Kasumi-1 (cell line): ENCODE measurements at regions not wholly inside any gene's neighbourhood (a gene's known extent, or its start where the extent isn't known, plus 50 kb on each side); places are given as distances from the start of the nearest gene placed in this dataset.

Experiments used
- DNase-seq, 2 experiments: peaks; one replicate each; lab custom pipeline; 2025; lab: John Stamatoyannopoulos, UW

GRCh38 chr14:85421186-85421877, 108.6 kb upstream of the FLRT2 start:
- DNase-seq: peak; percentile 65 to 80

DNA sequence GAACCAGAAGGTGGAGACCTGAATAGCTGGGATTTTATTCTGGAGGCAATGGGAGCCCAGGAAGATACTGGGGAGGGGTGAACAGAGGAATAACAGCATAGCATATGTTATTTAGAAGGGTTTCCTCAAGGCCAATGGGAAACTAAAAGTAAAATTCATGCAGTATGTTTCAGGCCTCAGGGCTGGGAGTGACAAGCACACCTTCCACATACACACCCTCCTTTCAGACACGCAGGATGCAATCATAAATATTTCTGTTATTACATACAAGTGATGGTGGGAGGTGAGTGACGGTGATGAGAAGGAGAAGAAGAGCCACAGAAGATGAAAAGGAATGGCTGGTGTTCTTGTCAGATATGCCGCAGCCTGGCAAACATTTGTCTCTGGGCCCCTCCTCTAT, 106.1 kb upstream of the FLRT2 start:
- no peak for DNase-seq

DNA sequence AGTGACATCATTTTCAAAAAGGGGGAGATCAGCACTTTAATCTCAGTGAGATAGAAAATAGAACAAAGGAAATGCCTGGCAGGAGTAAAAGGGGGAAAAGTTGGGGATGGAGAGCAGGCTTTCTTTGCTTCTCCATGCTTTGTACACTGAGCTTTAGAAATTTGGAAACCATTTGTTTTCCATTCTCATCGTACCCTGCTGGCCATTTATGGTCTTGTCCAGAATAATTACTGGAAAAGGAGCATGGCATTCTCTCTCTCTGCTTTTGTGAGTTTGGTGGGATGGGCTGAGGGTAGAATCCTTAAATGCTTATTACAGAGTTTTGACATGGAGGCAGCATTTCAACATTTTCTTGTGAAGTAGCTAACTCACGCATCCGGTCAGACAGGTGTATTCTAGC, 104.4 kb upstream of the FLRT2 start:
- no peak for DNase-seq

DNA sequence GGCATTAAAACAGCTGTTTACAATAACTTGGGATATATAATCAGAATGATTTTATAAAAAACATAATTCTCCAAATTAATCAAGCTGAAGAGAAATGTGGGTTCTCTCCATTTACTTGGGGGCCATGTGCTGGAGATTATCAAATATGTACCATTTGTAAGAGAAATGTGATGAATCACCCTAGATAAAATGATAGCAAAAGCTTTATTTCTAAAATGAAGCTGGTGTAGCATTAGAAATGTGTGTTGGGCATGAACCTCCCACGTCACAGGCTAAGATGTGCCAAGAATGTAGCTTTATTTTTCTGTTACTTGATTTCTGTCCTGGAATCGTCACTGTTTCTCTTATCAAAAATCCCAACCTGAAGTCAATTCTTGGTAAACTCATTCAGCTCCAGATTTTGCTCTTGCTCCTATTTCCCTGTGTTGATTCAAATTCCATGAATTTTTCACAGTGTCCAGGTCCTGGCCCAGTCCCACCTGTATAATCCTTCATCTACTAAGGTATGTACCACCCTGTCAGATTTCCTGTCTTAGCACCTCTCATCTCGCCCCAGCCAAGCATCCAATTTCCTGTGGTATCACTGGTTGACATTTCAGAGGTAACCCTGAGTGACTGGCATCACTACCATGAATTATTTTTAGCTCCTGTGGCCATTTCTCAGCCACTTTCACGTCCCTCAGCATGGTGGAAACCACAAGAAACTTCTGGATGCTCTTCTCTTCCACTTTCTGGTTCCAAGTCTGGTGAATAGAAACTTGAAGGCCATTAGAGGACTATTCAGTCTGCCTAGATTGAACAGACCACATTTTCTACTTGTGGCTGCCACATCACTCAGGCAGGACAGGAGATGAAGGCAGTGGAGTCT, 103.6 kb upstream of the FLRT2 start:
- DNase-seq: no peak

GRCh38 chr14:85428926-85429325, 101.0 kb upstream of the FLRT2 start:
- DNase-seq: no peak

DNA sequence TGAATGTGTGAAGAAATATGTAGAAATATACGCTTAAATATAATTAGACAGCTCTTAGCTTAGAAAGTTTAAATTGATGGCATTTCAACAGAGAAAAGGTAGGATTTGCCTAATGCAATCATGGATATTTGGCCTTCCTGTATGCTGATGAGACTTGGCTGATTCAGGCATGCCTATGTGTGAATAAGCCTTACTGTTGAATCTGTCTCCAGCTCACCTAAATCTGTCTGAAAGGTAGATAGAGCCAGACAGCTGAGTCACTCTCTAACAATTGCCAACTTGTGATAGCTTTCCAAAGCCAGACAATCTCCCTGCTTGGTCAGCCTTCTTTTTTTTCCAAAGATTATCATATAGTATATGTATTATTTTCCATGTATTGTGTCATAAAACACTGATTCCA, 92.8 kb upstream of the FLRT2 start:
- DNase-seq: no peak

- DNase-seq: no peak
These were observed 91.9 kb upstream of the FLRT2 start for GRCh38 chr14:85438001-85438400.

- no peak for DNase-seq
These were observed 91.4 kb upstream of the FLRT2 start for GRCh38 chr14:85438481-85438942.

- no peak for DNase-seq
These were observed 90.1 kb upstream of the FLRT2 start for GRCh38 chr14:85439696-85440328.

- no peak for DNase-seq
These were observed 87.9 kb upstream of the FLRT2 start for GRCh38 chr14:85441909-85442643.

- DNase-seq: peak in 1 of 2 experiments; percentile 18
These were observed 86.9 kb upstream of the FLRT2 start for GRCh38 chr14:85442996-85443395.

DNA sequence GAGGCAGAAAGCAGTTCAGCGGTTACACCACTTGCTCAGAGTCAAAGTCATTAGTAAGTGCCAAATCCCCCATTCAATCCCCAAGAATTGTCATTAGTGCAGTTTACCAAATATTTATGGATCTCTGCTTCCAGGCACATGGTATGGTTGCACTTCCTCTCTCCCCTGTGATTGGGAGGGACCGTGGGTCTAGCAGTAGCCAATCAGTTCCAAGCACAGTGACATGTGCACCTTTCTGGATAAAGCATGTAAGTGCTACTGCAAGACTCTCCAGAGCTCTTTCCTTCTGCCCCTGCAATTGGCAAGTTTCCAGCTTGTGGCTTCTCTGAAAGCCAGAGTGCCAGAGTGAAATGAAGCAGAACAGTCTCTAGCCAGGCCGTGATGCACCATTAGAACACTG, 85.3 kb upstream of the FLRT2 start:
- peak; percentile 55 to 68 for DNase-seq

DNA sequence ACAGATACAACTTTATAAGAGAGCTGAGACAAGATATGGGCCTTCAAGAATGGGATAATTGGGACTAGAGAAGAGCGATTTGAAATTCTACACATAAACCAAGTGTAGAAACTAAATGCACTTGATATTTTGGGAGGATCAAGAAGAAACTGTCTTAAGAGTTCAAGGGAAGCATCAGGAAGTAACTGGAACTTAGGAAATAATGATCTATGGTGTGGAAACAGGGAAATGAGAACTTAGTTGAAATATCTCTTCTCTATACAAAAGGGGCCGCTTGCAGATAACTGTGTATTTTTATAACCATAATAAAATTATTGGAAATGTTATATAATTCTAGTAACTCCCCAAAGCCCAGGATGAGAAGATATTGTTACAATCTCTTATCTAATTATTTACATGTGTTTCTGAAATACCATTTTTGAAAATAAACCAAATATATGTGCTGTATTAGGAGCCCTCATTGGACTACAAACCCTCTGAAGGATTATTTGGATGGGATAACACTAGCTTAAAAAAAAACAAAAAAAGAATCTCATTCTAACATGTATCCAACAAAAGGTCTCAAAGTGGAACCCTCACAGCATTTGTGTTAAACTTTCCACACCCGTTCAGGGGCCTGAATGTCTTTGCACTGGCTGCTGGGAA, 84.7 kb upstream of the FLRT2 start:
- DNase-seq: peak; percentile 14 to 43

- no peak for DNase-seq
These were observed 82.1 kb upstream of the FLRT2 start for GRCh38 chr14:85447883-85448282.

DNA sequence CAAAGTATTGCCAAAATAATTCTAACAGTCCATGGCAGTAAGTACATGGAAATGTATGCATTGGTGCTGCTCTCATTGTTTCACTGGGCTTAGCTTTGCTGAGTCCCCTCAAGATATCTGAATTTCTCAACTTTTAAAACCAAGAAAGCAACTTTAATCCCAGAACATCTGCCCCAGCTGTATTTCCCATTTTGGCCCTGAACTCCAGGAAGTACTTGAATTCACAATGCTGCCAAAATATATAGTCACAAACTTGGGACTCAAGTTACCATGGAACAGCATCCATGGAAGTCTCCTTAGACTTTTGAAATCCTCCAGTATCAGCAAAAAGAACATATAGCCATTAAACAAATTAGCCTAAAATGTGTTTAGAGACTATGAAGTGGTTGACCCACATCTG, 78.5 kb upstream of the FLRT2 start:
- no peak for DNase-seq

- peak in 1 of 2 experiments; percentile 7 for DNase-seq
These were observed 76.3 kb upstream of the FLRT2 start for GRCh38 chr14:85453401-85454225.

DNA sequence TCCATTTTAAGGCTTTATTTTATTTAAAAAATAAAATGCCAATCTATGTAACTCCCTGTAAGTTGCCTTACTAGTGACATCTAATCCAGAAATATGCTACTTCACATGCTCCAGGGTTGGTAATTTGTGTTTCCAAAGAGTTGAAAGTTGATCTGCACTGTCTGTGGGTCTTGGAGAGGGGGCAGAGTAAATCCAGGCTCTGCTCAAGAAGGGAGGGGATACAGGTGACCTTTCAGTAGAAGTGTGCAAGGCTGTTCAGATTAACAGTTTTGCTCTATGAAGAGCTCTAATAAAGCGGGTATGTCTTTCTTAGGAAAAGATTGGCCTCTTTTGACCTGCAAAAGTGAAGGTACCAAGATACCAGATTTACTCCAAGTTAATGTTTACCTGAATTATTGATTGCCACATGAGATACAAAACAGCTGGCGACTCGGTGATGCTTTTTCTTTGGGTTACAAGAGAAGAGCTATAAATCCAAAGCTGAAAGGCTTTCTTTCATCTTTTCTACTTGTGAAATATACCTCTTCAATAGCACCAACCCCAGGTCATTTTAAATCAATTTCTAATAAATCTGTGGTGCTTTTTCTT, 75.6 kb upstream of the FLRT2 start:
- no peak for DNase-seq

DNA sequence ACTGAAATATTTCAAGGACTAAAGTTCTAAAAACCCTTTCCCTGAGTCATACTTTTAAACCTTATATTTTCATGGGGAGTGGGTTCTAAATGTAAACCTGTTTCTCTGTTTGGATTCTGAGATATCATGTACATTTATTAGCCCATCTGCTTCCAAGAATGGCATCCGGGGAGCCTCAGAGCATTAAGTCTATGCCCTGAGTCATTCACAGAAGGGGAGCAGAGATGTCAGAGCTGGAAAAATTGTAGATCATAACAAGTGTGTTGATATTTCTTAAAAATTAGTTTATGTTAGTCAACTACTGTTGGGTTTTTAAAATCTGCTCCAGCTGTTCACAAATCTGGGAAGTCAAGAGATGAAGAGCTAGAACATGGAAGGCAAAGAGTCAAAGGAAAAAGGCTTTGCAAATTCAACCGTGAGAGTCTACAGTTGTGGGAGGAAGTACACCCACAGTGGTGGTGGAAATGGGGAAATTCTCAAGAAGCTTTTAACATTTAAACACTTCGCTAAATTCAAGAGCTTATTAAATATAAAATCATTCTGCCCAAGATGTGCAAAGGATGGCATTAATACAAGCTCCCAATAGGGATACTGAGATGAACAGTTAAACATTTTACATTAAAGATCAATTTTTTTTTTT, 70.5 kb upstream of the FLRT2 start:
- DNase-seq: peak; percentile 29 to 44

GRCh38 chr14:85461432-85462133, 68.4 kb upstream of the FLRT2 start:
- no peak for DNase-seq
